ENCODE measurements at regions not wholly inside any gene's neighbourhood (a gene's known extent, or its start where the extent isn't known, plus 50 kb on each side); places are given as distances from the start of the nearest gene placed in this dataset.

GRCh38 chr6:82458705-82459104, 95.1 kb downstream of the TPBG start (continued):
- TF ChIP-seq ZNF391 (tag by site-specific recombination; IDR thresholded peaks at IDR 0.05; ENCODE audit: borderline replicate concordance, low read depth) (no peak), ZNF341 (tag by site-specific recombination; IDR thresholded peaks at IDR 0.05; ENCODE audit: low read depth) (no peak), KLF1 (tag by site-specific recombination; IDR thresholded peaks at IDR 0.05) (no peak), ZNF23 (tag by site-specific recombination; IDR thresholded peaks at IDR 0.05; ENCODE audit: borderline replicate concordance) (no peak), ZNF514 (tag by site-specific recombination; IDR thresholded peaks at IDR 0.05) (no peak), ZNF398 (tag by site-specific recombination; IDR thresholded peaks at IDR 0.05) (no peak), ZNF621 (tag by site-specific recombination; IDR thresholded peaks at IDR 0.05) (no peak), KLF16 (tag by site-specific recombination; IDR thresholded peaks at IDR 0.05) (no peak)

- H3K27ac ChIP-seq (ENCODE audit: extremely low read depth, low read depth, low read length) = no peak overlapping the region
- no peaks in the 10 kb centered on the region for H3K9me3 ChIP-seq (ENCODE audit: control insufficient read depth, insufficient read depth, low read depth, low read length)
- H3K36me3 ChIP-seq (ENCODE audit: control insufficient read depth in 2 of 2, insufficient read depth in 1 of 2, low read length in 2 of 2) = no peaks in the 10 kb centered on the region
- no peak overlapping the region for H3K4me3 ChIP-seq (ENCODE audit: low read depth, low read length)
- no peak for TF ChIP-seq ZNF302 (tag by site-specific recombination; IDR thresholded peaks at IDR 0.05; ENCODE audit: low read depth)
- no peak for TF ChIP-seq ZFHX2 (tag by site-specific recombination; conservative IDR thresholded peaks at IDR 0.05)
- TF ChIP-seq SALL2 (tag by site-specific recombination; IDR thresholded peaks at IDR 0.05; ENCODE audit: borderline replicate concordance) = no peak
- TF ChIP-seq ZNF621 (tag by site-specific recombination; IDR thresholded peaks at IDR 0.05) = no peak
- TF ChIP-seq ZNF843 (tag by site-specific recombination; IDR thresholded peaks at IDR 0.05) = no peak
- no peak for TF ChIP-seq ZNF830 (tag by site-specific recombination; IDR thresholded peaks at IDR 0.05; ENCODE audit: low read depth)
- TF ChIP-seq ZNF555 (tag by site-specific recombination; conservative IDR thresholded peaks at IDR 0.05) = no peak
- TF ChIP-seq ZNF629 (tag by site-specific recombination; IDR thresholded peaks at IDR 0.05) = no peak
- no peak for TF ChIP-seq PBX3 (CRISPR knock-in tag; IDR thresholded peaks at IDR 0.05)
- no peak for TF ChIP-seq BCL11A (tag by site-specific recombination; IDR thresholded peaks at IDR 0.05; ENCODE audit: low read depth)
- no peak for TF ChIP-seq ZSCAN23 (tag by site-specific recombination; IDR thresholded peaks at IDR 0.05)
- TF ChIP-seq ZNF391 (tag by site-specific recombination; IDR thresholded peaks at IDR 0.05; ENCODE audit: borderline replicate concordance, low read depth) = no peak
- TF ChIP-seq ZNF677 (tag by site-specific recombination; IDR thresholded peaks at IDR 0.05) = no peak
- TF ChIP-seq MZF1 (tag by site-specific recombination; IDR thresholded peaks at IDR 0.05; ENCODE audit: borderline replicate concordance) = no peak
- TF ChIP-seq ZNF544 (tag by site-specific recombination; IDR thresholded peaks at IDR 0.05) = no peak
- no peak for TF ChIP-seq ZNF10 (tag by site-specific recombination; IDR thresholded peaks at IDR 0.05)
- no peak for TF ChIP-seq ZEB2 (tag by site-specific recombination; IDR thresholded peaks at IDR 0.05)
- TF ChIP-seq AEBP2 (tag by site-specific recombination; IDR thresholded peaks at IDR 0.05; ENCODE audit: borderline replicate concordance) = no peak
- TF ChIP-seq PATZ1 (tag by site-specific recombination; IDR thresholded peaks at IDR 0.05) = no peak
- TF ChIP-seq ZNF146 (tag by site-specific recombination; IDR thresholded peaks at IDR 0.05) = no peak
- CTCF ChIA-PET = no interaction called here
- POLR2A ChIA-PET = no interaction called here
- H3K4me1 ChIP-seq (ENCODE audit: control insufficient read depth, insufficient read depth, low read length) = no peaks in the 10 kb centered on the region
Measured at GRCh38 chr6:82461536-82461935, 97.9 kb downstream of the TPBG start.

Data from HEK293 (cell line).